ENCODE measurements at regions not wholly inside any gene's neighbourhood (a gene's known extent, or its start where the extent isn't known, plus 50 kb on each side); places are given as distances from the start of the nearest gene placed in this dataset.

DNA sequence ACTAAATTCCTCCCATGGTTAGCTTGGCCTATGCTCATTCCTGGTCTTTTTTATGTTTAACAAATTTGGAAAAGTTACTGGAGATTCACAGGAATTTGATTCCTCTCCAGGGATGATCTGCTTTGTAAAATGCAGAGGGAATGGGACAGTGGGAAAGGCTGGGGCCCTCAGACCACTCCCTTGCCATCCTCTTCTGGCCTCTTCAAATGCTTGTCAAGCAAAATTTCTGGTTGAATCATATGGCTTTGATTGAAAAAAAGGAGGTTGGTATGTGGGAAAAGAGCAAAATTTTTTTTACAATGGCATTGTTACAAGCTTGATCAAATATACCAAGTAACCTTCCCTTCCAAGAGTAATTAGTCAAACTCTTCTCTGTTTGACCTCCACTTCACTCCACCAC is 225.1 kb downstream of the PIK3R1 start:
- TF ChIP-seq, protein P1, sequence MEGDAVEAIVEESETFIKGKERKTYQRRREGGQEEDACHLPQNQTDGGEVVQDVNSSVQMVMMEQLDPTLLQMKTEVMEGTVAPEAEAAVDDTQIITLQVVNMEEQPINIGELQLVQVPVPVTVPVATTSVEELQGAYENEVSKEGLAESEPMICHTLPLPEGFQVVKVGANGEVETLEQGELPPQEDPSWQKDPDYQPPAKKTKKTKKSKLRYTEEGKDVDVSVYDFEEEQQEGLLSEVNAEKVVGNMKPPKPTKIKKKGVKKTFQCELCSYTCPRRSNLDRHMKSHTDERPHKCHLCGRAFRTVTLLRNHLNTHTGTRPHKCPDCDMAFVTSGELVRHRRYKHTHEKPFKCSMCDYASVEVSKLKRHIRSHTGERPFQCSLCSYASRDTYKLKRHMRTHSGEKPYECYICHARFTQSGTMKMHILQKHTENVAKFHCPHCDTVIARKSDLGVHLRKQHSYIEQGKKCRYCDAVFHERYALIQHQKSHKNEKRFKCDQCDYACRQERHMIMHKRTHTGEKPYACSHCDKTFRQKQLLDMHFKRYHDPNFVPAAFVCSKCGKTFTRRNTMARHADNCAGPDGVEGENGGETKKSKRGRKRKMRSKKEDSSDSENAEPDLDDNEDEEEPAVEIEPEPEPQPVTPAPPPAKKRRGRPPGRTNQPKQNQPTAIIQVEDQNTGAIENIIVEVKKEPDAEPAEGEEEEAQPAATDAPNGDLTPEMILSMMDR (IDR thresholded peaks at IDR 0.05), result no peak
- TF ChIP-seq EP300 (IDR thresholded peaks at IDR 0.05), result no peak

All from ovary (tissue), 3 donors.